SK-N-SH treated with all-trans-retinoic acid at 6 μM for 48 hours (cell line): ENCODE measurements at regions not wholly inside any gene's neighbourhood (a gene's known extent, or its start where the extent isn't known, plus 50 kb on each side); places are given as distances from the start of the nearest gene placed in this dataset.

ENCODE experiments used
- ATAC-seq: fragments of 200-7000 bp; cut with Tn5 transposase; 3 replicates; pipeline ENCODE4 v1.9.1; 2020; ENCODE audit warnings: mild to moderate bottlenecking, moderate library complexity
- ARNTL ChIP-seq: fragments of 450-650 bp; formaldehyde crosslinking; IDR thresholded peaks from 2 replicates; pipeline ENCODE4 v1.5.0; 2020; ENCODE audit warnings: low read depth, mild to moderate bottlenecking, moderate library complexity, borderline replicate concordance
- BACH2 ChIP-seq: fragments of 250-450 bp; sonication (Bioruptor Pico); IDR thresholded peaks from 2 replicates; pipeline ENCODE4 v1.9.0; 2021; ENCODE audit warnings: mild to moderate bottlenecking, borderline replicate concordance
- CREB5 ChIP-seq: fragments of 250-450 bp; sonication (Bioruptor Pico); IDR thresholded peaks from 2 replicates; pipeline ENCODE4 v1.5.1; 2020; ENCODE audit warnings: low read depth, mild to moderate bottlenecking, moderate library complexity
- CSDC2 ChIP-seq: fragments of 250-450 bp; sonication (Bioruptor Pico); IDR thresholded peaks from 2 replicates; pipeline ENCODE4 v1.5.0; 2020; ENCODE audit warnings: mild to moderate bottlenecking, moderate library complexity
- CSRNP3 ChIP-seq: fragments of 250-450 bp; sonication (Bioruptor Pico); IDR thresholded peaks from 2 replicates; pipeline ENCODE4 v1.5.1; 2021; ENCODE audit warnings: mild to moderate bottlenecking, moderate library complexity
- ESRRG ChIP-seq: fragments of 250-450 bp; sonication (Bioruptor Pico); IDR thresholded peaks from 2 replicates; pipeline ENCODE4 v1.6.1; 2021; ENCODE audit warnings: mild to moderate bottlenecking
- ISL1 ChIP-seq: fragments of 250-450 bp; sonication (Bioruptor Pico); IDR thresholded peaks from 2 replicates; pipeline ENCODE4 v2.1.2; 2022; ENCODE audit warnings: mild to moderate bottlenecking, moderate library complexity
- PATZ1 ChIP-seq: fragments of 250-450 bp; sonication (Bioruptor Pico); IDR thresholded peaks from 2 replicates; pipeline ENCODE4 v1.8.0; 2020; ENCODE audit warnings: mild to moderate bottlenecking, moderate library complexity, borderline replicate concordance
- POU6F1 ChIP-seq: fragments of 250-450 bp; sonication (Bioruptor Pico); IDR thresholded peaks from 2 replicates; pipeline ENCODE4 v1.8.0; 2021; ENCODE audit warnings: low read depth, mild to moderate bottlenecking, moderate library complexity, borderline replicate concordance
- PPARA ChIP-seq: fragments of 250-450 bp; sonication (Bioruptor Pico); IDR thresholded peaks from 2 replicates; pipeline ENCODE4 v1.5.0; 2020; ENCODE audit warnings: mild to moderate bottlenecking, borderline replicate concordance
- TCF4 ChIP-seq: fragments of 250-450 bp; sonication (Bioruptor Pico); IDR thresholded peaks from 2 replicates; pipeline ENCODE4 v1.8.0; 2021; ENCODE audit warnings: mild to moderate bottlenecking, moderate library complexity, borderline replicate concordance
- TOX ChIP-seq: fragments of 250-450 bp; sonication (Bioruptor Pico); IDR thresholded peaks from 2 replicates; pipeline ENCODE4 v1.8.0; 2021; ENCODE audit warnings: mild to moderate bottlenecking, moderate library complexity, borderline replicate concordance
- TSHZ2 ChIP-seq: fragments of 250-450 bp; sonication (Bioruptor Pico); IDR thresholded peaks from 2 replicates; pipeline ENCODE4 v1.5.0; 2020; ENCODE audit warnings: mild to moderate bottlenecking, moderate library complexity
- ZC3H10 ChIP-seq: fragments of 250-450 bp; sonication (Bioruptor Pico); IDR thresholded peaks from 2 replicates; pipeline ENCODE4 v1.5.1; 2021; ENCODE audit warnings: mild to moderate bottlenecking, moderate library complexity
- ZFP3 ChIP-seq: fragments of 250-450 bp; sonication (Bioruptor Pico); IDR thresholded peaks from 2 replicates; pipeline ENCODE4 v1.5.0; 2020; ENCODE audit warnings: mild to moderate bottlenecking, moderate library complexity
- ZFP30 ChIP-seq: fragments of 450-650 bp; formaldehyde crosslinking; IDR thresholded peaks from 2 replicates; pipeline ENCODE4 v1.5.0; 2022; ENCODE audit warnings: mild to moderate bottlenecking, moderate library complexity
- ZNF565 ChIP-seq: fragments of 450-650 bp; formaldehyde crosslinking; conservative IDR thresholded peaks from 2 replicates; pipeline ENCODE4 v1.5.0; 2020; ENCODE audit warnings: low read depth, mild to moderate bottlenecking, moderate library complexity
- ZNF70 ChIP-seq: fragments of 450-650 bp; formaldehyde crosslinking; IDR thresholded peaks from 2 replicates; pipeline ENCODE4 v1.5.0; 2020; ENCODE audit warnings: mild to moderate bottlenecking, moderate library complexity
- ZNF8 ChIP-seq: fragments of 450-650 bp; formaldehyde crosslinking; IDR thresholded peaks from 2 replicates; pipeline ENCODE4 v1.5.0; 2020; ENCODE audit warnings: mild to moderate bottlenecking, moderate library complexity

- ATAC-seq, result no peak
- no peak for TF ChIP-seq ISL1 (CRISPR knock-in tag)
- no peak for TF ChIP-seq BACH2 (CRISPR knock-in tag)
- TF ChIP-seq TSHZ2 (CRISPR knock-in tag), result no peak
- no peak for TF ChIP-seq TOX
- TF ChIP-seq CSRNP3, result no peak
- TF ChIP-seq CREB5 (CRISPR knock-in tag), result no peak
- TF ChIP-seq ZNF565 (CRISPR knock-in tag), result no peak
- TF ChIP-seq ESRRG (CRISPR knock-in tag), result no peak
- no peak for TF ChIP-seq ZNF70
- TF ChIP-seq ARNTL, result no peak
- no peak for TF ChIP-seq ZC3H10 (CRISPR knock-in tag)
- TF ChIP-seq ZNF8 (CRISPR knock-in tag), result no peak
- TF ChIP-seq CSDC2 (CRISPR knock-in tag), result no peak
- no peak for TF ChIP-seq ZFP30 (CRISPR knock-in tag)
Observed at GRCh38 chr4:12507868-12508481, 976.2 kb downstream of the RAB28 start.

GRCh38 chr4:12500409-12500808 is 983.7 kb downstream of the RAB28 start:
- no peak for TF ChIP-seq PATZ1 (CRISPR knock-in tag)
- no peak for TF ChIP-seq ZNF565 (CRISPR knock-in tag)
- TF ChIP-seq ZNF70, result no peak
- no peak for TF ChIP-seq PPARA
- no peak for TF ChIP-seq POU6F1 (CRISPR knock-in tag)
- no peak for TF ChIP-seq CSRNP3
- TF ChIP-seq ISL1 (CRISPR knock-in tag), result no peak
- no peak for TF ChIP-seq ZNF8 (CRISPR knock-in tag)
- no peak for TF ChIP-seq TCF4 (CRISPR knock-in tag)
- TF ChIP-seq ARNTL, result no peak
- no peak for TF ChIP-seq TSHZ2 (CRISPR knock-in tag)
- no peak for TF ChIP-seq CSDC2 (CRISPR knock-in tag)
- no peak for TF ChIP-seq ESRRG (CRISPR knock-in tag)
- TF ChIP-seq ZFP3 (CRISPR knock-in tag), result no peak
- no peak for ATAC-seq
